ENCODE measurements at regions not wholly inside any gene's neighbourhood (a gene's known extent, or its start where the extent isn't known, plus 50 kb on each side); places are given as distances from the start of the nearest gene placed in this dataset.
A peak's percentile ranks its signal among the peaks of the same experiment; 100 is the strongest.

DNA sequence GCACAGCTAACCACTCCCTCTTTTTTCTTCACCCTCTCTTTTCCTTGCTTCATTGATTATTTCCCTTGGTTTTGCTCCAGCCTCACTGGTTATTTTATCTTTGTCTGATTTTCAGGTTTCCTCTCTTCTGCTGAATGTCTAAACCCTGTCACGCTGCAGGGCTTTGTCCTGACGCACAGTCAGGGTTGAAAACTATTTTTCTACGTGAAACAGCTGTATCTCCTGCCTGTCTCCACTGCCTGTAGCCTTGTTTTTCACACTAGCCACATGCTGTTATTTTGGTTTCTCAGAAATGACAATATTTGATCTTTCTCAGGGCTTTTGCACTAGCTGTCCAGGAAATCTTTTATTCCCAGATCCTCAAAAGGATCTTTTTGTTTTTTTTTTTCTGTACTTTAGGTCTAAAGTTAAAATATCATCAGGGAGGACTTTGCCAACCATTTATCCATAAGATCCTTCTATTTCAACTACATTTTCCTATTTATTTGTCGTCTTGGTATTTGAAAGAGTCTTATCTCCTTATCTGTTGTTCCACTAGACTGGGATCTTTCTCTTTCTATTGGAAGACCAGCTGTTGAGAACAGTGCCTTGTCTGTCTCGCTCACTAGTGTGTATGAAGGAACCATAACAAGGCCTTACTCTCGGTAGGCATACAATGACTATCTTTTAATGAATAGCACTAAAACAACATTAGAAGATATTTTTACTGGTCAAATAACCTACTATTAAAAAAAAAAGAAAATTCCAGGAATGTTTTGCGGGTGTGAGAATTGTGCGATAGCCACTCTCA lies 164.3 kb downstream of the PDHA2 start:
- Mint-ChIP-seq H3K27me3 (no peaks in the 10 kb centered on the region), H3K36me3 (ENCODE audit: low read depth) (no peaks in the 10 kb centered on the region), H3K4me1 (no peaks in the 10 kb centered on the region), H3K9me3 (ENCODE audit: low read depth) (no peaks in the 10 kb centered on the region), H3K4me3 (no peak overlapping the region), H3K27ac (no peak overlapping the region)
- ChIA-PET CTCF (no interaction called here), POLR2A (no interaction called here)
- DNase-seq: no peak
- intact Hi-C loops (cut with DNase I, micrococcal nuclease): no loop called here
- no peak for ATAC-seq

DNA sequence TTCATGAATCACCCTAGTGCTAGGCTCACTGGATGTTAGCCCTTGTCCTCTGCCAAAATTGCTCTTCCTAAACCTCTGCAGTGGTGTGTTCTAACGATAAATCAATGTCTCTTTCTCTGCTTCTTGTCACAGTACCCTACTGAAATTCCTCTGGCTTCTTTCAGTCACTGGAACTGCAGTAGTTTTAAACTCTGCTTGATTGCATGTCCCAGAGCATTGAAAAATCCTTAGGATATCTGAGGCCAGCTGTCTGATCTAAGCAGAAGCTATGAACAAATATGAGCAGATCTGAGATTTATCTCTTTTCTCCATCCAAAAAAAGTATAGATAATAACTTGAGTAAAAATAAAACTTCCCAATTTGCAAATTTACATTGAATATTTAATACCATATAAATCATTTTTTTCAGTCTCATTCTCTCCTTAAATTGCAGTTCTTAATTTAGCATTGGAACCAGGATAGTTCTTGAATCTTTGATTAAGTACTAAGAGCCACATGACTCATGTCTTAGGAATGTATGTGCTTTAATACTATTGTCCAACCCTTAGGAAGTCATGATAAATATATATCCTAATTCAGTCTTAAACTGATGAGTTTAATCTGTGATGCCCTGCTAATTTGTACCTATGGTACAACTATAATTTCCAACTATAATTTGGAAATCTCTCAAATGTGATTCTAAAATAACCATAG lies 169.7 kb downstream of the PDHA2 start:
- ChIA-PET POLR2A (no interaction called here), CTCF (no interaction called here)
- no peaks in the 10 kb centered on the region for H3K9me3 Mint-ChIP-seq (ENCODE audit: low read depth)
- no peaks in the 10 kb centered on the region for H3K27me3 Mint-ChIP-seq
- DNase-seq: no peak
- no peak overlapping the region for H3K27ac Mint-ChIP-seq
- intact Hi-C loops (cut with DNase I, micrococcal nuclease): no loop called here
- H3K4me1 Mint-ChIP-seq: no peaks in the 10 kb centered on the region
- H3K36me3 Mint-ChIP-seq (ENCODE audit: low read depth): no peaks in the 10 kb centered on the region
- H3K4me3 Mint-ChIP-seq: no peak overlapping the region
- no peak for ATAC-seq

- DNase-seq (no peak), ATAC-seq (no peak)
- Mint-ChIP-seq H3K36me3 (ENCODE audit: low read depth) (no peaks in the 10 kb centered on the region), H3K27me3 (no peaks in the 10 kb centered on the region), H3K27ac (no peak overlapping the region), H3K4me1 (no peaks in the 10 kb centered on the region), H3K4me3 (no peak overlapping the region), H3K9me3 (ENCODE audit: low read depth) (no peaks in the 10 kb centered on the region)
- CTCF ChIA-PET: no interaction called here
- POLR2A ChIA-PET: no interaction called here
- intact Hi-C loops (cut with DNase I, micrococcal nuclease): no loop called here
These were observed 172.8 kb downstream of the PDHA2 start for GRCh38 chr4:96012687-96013086.

DNA sequence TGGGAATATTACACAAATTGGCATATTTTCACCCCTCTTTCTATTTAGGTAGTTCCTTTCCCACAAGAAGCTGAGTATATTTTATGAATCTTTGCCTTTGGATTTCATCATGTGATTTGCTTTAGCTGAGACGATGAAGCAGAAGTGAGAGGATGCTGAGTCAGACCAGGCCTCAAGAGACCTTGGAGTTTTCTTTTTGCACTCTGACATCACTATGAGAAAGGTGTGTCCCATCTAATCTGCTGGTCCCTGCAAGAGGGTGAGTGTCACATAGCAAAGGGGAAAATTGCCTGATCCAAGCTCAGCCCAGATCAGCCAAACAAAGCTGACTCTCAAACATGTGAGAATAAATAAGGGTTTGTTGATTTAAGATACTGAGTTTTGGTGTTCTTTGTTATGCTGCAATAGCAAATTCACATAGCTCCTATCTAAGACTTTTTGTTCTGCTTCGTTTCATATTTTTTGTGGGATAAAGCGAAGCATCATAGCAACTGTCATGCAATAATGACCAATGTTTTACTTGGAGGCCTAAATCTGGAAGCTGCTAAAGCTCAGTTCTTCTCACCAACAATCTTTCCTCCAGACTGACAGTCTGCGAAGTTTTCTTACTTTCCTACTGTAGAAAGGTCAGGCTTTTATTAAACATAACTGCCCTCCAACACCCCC lies 176.9 kb downstream of the PDHA2 start:
- no peaks in the 10 kb centered on the region for H3K4me1 Mint-ChIP-seq
- H3K27ac Mint-ChIP-seq: no peak overlapping the region
- peak; percentile 47 for ATAC-seq
- ChIA-PET POLR2A (no interaction called here), CTCF (no interaction called here)
- H3K27me3 Mint-ChIP-seq: no peaks in the 10 kb centered on the region
- no peak for DNase-seq
- H3K4me3 Mint-ChIP-seq: no peak overlapping the region
- H3K9me3 Mint-ChIP-seq (ENCODE audit: low read depth): no peaks in the 10 kb centered on the region
- intact Hi-C loops (cut with DNase I, micrococcal nuclease): no loop called here
- H3K36me3 Mint-ChIP-seq (ENCODE audit: low read depth): no peaks in the 10 kb centered on the region

DNA sequence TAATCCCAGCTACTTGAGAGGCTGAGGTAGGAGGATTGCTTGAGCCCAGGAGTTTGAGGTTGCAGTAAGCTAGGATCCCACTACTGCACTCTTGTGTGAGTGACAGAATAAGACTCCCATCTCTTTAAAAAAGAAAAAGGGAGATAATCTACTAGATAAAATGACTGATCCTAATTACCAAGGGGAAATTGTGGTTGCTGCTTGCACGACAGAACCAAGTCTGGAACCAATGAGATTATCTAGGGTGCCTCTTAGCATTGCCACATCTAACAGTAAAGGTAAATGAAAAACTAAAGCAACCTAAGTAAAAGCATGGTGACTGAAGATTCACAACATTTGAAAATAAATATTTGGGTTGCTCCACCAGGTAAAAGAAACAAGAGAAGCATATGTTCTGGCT lies 185.1 kb downstream of the PDHA2 start:
- DNase-seq (no peak), ATAC-seq (no peak)
- no peak overlapping the region for H3K4me3 Mint-ChIP-seq
- H3K27me3 Mint-ChIP-seq: no peaks in the 10 kb centered on the region
- CTCF ChIA-PET: no interaction called here
- POLR2A ChIA-PET: no interaction called here
- no peaks in the 10 kb centered on the region for H3K4me1 Mint-ChIP-seq
- H3K9me3 Mint-ChIP-seq (ENCODE audit: low read depth): no peaks in the 10 kb centered on the region
- no peaks in the 10 kb centered on the region for H3K36me3 Mint-ChIP-seq (ENCODE audit: low read depth)
- intact Hi-C loops (cut with DNase I, micrococcal nuclease): no loop called here
- H3K27ac Mint-ChIP-seq: no peak overlapping the region

DNA sequence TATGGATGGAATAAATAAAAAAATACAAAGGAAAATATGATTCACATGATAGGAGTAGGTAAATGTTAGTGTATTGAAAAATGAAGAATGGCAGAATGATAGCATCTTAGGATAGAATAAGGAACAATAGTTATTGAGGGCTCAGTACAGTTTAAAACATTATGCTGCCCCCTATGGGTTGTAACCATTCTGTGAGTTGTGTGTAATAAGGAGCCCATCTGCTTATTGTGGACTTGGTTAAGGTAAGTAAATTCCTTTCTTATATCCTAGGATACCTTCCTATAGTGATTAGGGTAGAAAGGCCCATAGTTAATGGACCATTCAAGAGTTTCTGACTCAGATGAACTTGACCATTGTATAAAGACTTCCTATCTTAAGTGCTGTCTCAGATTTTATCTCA lies 195.8 kb downstream of the PDHA2 start:
- ChIA-PET POLR2A (no interaction called here), CTCF (no interaction called here)
- DNase-seq (no peak), ATAC-seq (no peak)
- Mint-ChIP-seq H3K4me3 (no peak overlapping the region), H3K4me1 (no peaks in the 10 kb centered on the region), H3K27me3 (no peaks in the 10 kb centered on the region), H3K36me3 (ENCODE audit: low read depth) (no peaks in the 10 kb centered on the region), H3K27ac (no peak overlapping the region), H3K9me3 (ENCODE audit: low read depth) (peaks cover 3% of the 10 kb centered on the region)
- intact Hi-C loops (cut with DNase I, micrococcal nuclease): loop anchor here (2.0 to 10.0 kb wide), 2 partner anchors 869 to 871 kb away; no protein-coding TSS in a partner anchor

- no peak overlapping the region for H3K4me3 Mint-ChIP-seq
- POLR2A ChIA-PET: no interaction called here
These were observed 196.9 kb downstream of the PDHA2 start for GRCh38 chr4:96036781-96037180.

GRCh38 chr4:96037705-96038104 lies 197.8 kb downstream of the PDHA2 start:
- Mint-ChIP-seq H3K9me3 (ENCODE audit: low read depth) (peaks cover 3% of the 10 kb centered on the region), H3K27me3 (no peaks in the 10 kb centered on the region), H3K36me3 (ENCODE audit: low read depth) (no peaks in the 10 kb centered on the region), H3K27ac (no peak overlapping the region), H3K4me3 (no peak overlapping the region), H3K4me1 (no peaks in the 10 kb centered on the region)
- intact Hi-C loops (cut with DNase I, micrococcal nuclease): loop anchor here in 1 of 2 experiments (10.0 kb wide), 1 partner anchor 873 kb away; no protein-coding TSS in a partner anchor
- ChIA-PET POLR2A (interaction anchor here (0.5 kb wide), 1 partner anchor 76 kb away, joined by 3 read pairs; no protein-coding TSS in a partner anchor), CTCF (no interaction called here)
- DNase-seq (no peak), ATAC-seq (no peak)

More at GRCh38 chr4:96036781-96037180, 196.9 kb downstream of the PDHA2 start:
- ATAC-seq: no peak
- Mint-ChIP-seq H3K4me1 (no peaks in the 10 kb centered on the region), H3K9me3 (ENCODE audit: low read depth) (peaks cover 3% of the 10 kb centered on the region), H3K36me3 (ENCODE audit: low read depth) (no peaks in the 10 kb centered on the region), H3K27me3 (no peaks in the 10 kb centered on the region), H3K27ac (no peak overlapping the region)
- no peak for DNase-seq
- intact Hi-C loops (cut with DNase I, micrococcal nuclease): loop anchor here in 1 of 2 experiments (10.0 kb wide), 1 partner anchor 872 kb away; no protein-coding TSS in a partner anchor
- CTCF ChIA-PET: interaction anchor here (0.6 to 0.7 kb wide), 2 partner anchors 21 to 383 kb away, joined by 3 read pairs; no protein-coding TSS in a partner anchor

GRCh38 chr4:96039217-96039616 lies 199.3 kb downstream of the PDHA2 start:
- Mint-ChIP-seq H3K4me3 (no peak overlapping the region), H3K9me3 (ENCODE audit: low read depth) (peaks cover 3% of the 10 kb centered on the region), H3K4me1 (no peaks in the 10 kb centered on the region), H3K36me3 (ENCODE audit: low read depth) (no peaks in the 10 kb centered on the region), H3K27ac (no peak overlapping the region), H3K27me3 (no peaks in the 10 kb centered on the region)
- intact Hi-C loops (cut with DNase I, micrococcal nuclease): loop anchor here in 1 of 2 experiments (10.0 kb wide), 1 partner anchor 874 kb away; no protein-coding TSS in a partner anchor
- ATAC-seq (no peak), DNase-seq (no peak)
- ChIA-PET POLR2A (no interaction called here), CTCF (no interaction called here)

DNA sequence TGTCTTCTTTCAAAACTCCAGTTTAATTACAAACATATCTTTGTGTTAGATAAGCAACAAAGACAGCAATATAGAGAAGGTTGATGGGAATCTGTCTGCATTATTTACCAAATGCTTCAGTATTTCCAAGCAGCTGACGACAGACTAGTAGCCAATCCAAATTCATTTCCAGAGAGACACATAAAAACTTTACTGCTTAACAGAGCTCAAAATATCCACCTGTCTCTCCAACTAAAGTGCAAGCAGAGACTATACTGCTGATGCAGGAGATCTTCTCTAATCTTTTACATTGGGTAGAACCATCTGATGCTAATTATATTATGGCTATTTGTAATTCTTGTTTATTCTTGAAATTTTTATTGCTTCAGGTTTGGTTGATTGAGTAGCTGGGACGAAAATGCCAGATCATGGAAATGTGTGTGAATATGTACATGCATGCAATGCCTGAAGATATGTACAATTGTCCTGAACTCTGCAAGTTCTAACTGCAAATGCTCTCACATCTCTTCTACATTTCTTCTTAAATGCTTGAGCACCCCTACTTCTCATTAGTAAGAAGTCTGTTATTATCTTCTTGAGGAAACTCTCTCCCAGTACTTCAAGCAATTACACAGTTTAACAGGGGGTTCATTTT lies 200.0 kb downstream of the PDHA2 start:
- Mint-ChIP-seq H3K27me3 (no peaks in the 10 kb centered on the region), H3K4me1 (no peaks in the 10 kb centered on the region), H3K36me3 (ENCODE audit: low read depth) (no peaks in the 10 kb centered on the region), H3K27ac (no peak overlapping the region), H3K4me3 (no peak overlapping the region), H3K9me3 (ENCODE audit: low read depth) (peaks cover 2% of the 10 kb centered on the region)
- intact Hi-C loops (cut with DNase I, micrococcal nuclease): loop anchor here in 1 of 2 experiments (10.0 kb wide), 1 partner anchor 875 kb away; no protein-coding TSS in a partner anchor
- ATAC-seq (no peak), DNase-seq (no peak)
- ChIA-PET POLR2A (no interaction called here), CTCF (interaction anchor here (0.7 kb wide), 1 partner anchor 25 kb away, joined by 3 read pairs; no protein-coding TSS in a partner anchor)

GRCh38 chr4:96044971-96045370 lies 205.1 kb downstream of the PDHA2 start:
- H3K4me3 Mint-ChIP-seq: no peak overlapping the region
- intact Hi-C loops (cut with DNase I, micrococcal nuclease): no loop called here
- no peaks in the 10 kb centered on the region for H3K36me3 Mint-ChIP-seq (ENCODE audit: low read depth)
- ATAC-seq (no peak), DNase-seq (no peak)
- no peak overlapping the region for H3K27ac Mint-ChIP-seq
- H3K4me1 Mint-ChIP-seq: no peaks in the 10 kb centered on the region
- ChIA-PET CTCF (no interaction called here), POLR2A (no interaction called here)
- no peaks in the 10 kb centered on the region for H3K27me3 Mint-ChIP-seq
- no peaks in the 10 kb centered on the region for H3K9me3 Mint-ChIP-seq (ENCODE audit: low read depth)

Measured in activated CD4-positive, alpha-beta T cell treated with anti-CD3 and anti-CD28 coated beads for 36 hours (primary cell).